Lung microvascular endothelial cell (primary cell): ENCODE measurements at regions not wholly inside any gene's neighbourhood (a gene's known extent, or its start where the extent isn't known, plus 50 kb on each side); places are given as distances from the start of the nearest gene placed in this dataset.

Experiments
- DNase-seq, 2 donors: peaks; one replicate each; pipeline versions ENCODE4 v3.0.0 to v3.0.0-alpha.2; 2010; ENCODE audit warnings: low read depth in 2 of 2

- no peak for DNase-seq
Observed at GRCh38 chr18:45565280-45565970, 49.9 kb upstream of the SLC14A2 start.
